ENCODE measurements at regions not wholly inside any gene's neighbourhood (a gene's known extent, or its start where the extent isn't known, plus 50 kb on each side); places are given as distances from the start of the nearest gene placed in this dataset.

- no peak for DNase-seq (ENCODE audit: low read depth)
- TF ChIP-seq CTCF (IDR thresholded peaks at IDR 0.05; ENCODE audit: insufficient read depth, low read depth, low read length), result no peak
- no peak overlapping the region for H3K4me3 ChIP-seq (ENCODE audit: low read depth, low read length)
Measured at GRCh38 chr1:194517567-194517966, 1331.2 kb upstream of the B3GALT2 start.

- no peak for TF ChIP-seq CTCF (IDR thresholded peaks at IDR 0.05; ENCODE audit: insufficient read depth, low read depth, low read length)
- no peak for DNase-seq (ENCODE audit: low read depth)
- H3K4me3 ChIP-seq (ENCODE audit: low read depth, low read length), result no peak overlapping the region
Measured at GRCh38 chr1:194515916-194516315, 1329.5 kb upstream of the B3GALT2 start.

- H3K4me3 ChIP-seq (ENCODE audit: low read depth, low read length), result no peak overlapping the region
- DNase-seq (ENCODE audit: low read depth), result no peak
- TF ChIP-seq CTCF (IDR thresholded peaks at IDR 0.05; ENCODE audit: insufficient read depth, low read depth, low read length), result no peak
Measured at GRCh38 chr1:194512957-194513356, 1326.5 kb upstream of the B3GALT2 start.

GRCh38 chr1:194512345-194512744, 1325.9 kb upstream of the B3GALT2 start:
- no peak for TF ChIP-seq CTCF (IDR thresholded peaks at IDR 0.05; ENCODE audit: insufficient read depth, low read depth, low read length)
- H3K4me3 ChIP-seq (ENCODE audit: low read depth, low read length), result no peak overlapping the region
- DNase-seq (ENCODE audit: low read depth), result no peak

- DNase-seq (ENCODE audit: low read depth), result no peak
- TF ChIP-seq CTCF (IDR thresholded peaks at IDR 0.05; ENCODE audit: insufficient read depth, low read depth, low read length), result no peak
- no peak overlapping the region for H3K4me3 ChIP-seq (ENCODE audit: low read depth, low read length)
Measured at GRCh38 chr1:194503209-194503608, 1316.8 kb upstream of the B3GALT2 start.

- TF ChIP-seq CTCF (IDR thresholded peaks at IDR 0.05; ENCODE audit: insufficient read depth, low read depth, low read length), result no peak
- H3K4me3 ChIP-seq (ENCODE audit: low read depth, low read length), result no peak overlapping the region
- DNase-seq (ENCODE audit: low read depth), result no peak
Measured at GRCh38 chr1:194495434-194495833, 1309.0 kb upstream of the B3GALT2 start.

GRCh38 chr1:194487172-194487571, 1300.8 kb upstream of the B3GALT2 start:
- no peak for DNase-seq (ENCODE audit: low read depth)
- no peak overlapping the region for H3K4me3 ChIP-seq (ENCODE audit: low read depth, low read length)
- TF ChIP-seq CTCF (IDR thresholded peaks at IDR 0.05; ENCODE audit: insufficient read depth, low read depth, low read length), result no peak

Measured in fibroblast of villous mesenchyme (primary cell).